ENCODE measurements at regions not wholly inside any gene's neighbourhood (a gene's known extent, or its start where the extent isn't known, plus 50 kb on each side); places are given as distances from the start of the nearest gene placed in this dataset.
"Not testable (repeated sequence)": the region's sequence is repeated elsewhere in the genome, so short reads cannot be mapped to it uniquely, and the experiment has no call there.

DNA sequence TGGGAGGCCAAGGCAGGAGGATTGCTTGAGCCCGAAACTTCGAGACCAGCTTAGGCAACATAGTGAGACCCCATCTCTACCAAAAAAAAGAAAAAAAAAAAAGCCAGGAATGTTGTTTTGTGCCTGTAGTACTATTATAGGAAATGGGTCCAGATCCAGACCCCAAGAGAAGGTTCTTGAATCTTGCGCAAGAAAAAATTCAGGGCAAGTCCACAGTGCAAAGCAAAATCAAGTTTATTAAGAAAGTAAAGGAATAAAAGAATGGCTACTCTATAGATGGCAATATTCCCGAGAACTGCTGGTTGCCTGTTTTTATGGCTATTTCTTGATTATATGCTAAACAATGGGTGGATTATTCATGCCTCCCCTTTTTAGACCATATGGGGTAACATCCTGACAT, 51.2 kb upstream of the RDX start:
- intact Hi-C loops (cut with DNase I) = no loop called here
- no peak for DNase-seq (ENCODE audit: low spot score)

DNA sequence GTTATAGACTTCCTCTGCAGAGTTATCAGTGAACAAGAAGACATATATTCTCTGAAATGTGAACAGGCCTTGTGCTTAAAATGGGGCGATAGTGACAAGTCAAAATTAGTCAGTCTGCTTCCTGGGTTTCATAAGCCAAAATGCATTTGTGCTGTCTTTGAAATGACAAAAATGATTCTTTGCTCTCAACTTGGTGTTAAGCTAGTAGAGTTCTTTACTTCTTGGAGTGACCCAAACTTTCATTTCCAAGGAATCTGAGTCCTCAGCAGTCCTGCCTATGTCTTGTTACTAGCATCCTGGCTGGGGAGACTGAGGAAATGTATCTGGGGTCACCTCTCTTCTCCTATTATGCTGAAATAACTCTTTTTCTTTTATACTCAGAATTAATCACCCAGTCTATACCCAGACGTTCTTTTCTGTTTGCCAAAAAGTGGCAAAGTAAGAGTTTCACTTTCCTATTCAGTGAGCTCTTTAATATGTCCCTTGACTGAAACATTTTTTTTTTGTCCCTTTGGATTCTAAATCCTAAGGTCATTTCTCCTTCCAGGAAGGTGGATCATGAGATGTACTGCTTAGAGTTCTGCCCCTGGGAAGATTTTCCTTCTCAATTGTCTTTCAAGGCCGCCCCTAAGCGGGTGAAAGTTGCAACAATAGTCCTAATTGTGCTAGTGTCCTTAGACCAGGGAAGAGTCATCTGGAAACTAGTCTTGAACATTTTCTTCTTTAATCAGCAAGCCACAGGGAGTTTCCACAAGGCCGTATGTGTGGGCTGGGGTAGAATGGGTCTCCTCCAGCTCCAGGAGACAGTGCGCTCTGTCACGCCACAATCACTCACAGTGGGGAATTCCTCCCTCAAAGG, 53.0 kb upstream of the RDX start:
- intact Hi-C loops (cut with DNase I) = no loop called here
- DNase-seq (ENCODE audit: low spot score) = no peak

DNA sequence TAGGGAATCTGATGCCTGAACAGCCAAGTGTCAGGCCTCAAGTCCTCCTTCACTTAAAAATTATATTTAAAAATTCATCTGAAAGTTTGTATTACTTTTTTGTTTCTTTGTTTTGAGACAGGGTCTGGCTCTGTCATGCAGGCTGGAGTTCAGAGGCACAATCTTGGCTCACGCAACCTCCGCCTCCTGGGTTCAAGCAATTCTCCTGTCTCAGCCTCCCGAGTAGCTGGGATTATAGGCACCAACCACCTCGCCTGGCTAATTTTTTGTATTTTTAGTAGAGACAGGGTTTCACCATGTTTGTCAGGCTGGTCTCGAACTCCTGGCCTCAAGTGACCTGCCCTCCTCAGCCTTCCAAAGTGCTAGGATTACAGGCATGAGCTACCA, 53.6 kb upstream of the RDX start:
- intact Hi-C loops (cut with DNase I); DNase-seq (ENCODE audit: low spot score): not testable (repeated sequence)

DNA sequence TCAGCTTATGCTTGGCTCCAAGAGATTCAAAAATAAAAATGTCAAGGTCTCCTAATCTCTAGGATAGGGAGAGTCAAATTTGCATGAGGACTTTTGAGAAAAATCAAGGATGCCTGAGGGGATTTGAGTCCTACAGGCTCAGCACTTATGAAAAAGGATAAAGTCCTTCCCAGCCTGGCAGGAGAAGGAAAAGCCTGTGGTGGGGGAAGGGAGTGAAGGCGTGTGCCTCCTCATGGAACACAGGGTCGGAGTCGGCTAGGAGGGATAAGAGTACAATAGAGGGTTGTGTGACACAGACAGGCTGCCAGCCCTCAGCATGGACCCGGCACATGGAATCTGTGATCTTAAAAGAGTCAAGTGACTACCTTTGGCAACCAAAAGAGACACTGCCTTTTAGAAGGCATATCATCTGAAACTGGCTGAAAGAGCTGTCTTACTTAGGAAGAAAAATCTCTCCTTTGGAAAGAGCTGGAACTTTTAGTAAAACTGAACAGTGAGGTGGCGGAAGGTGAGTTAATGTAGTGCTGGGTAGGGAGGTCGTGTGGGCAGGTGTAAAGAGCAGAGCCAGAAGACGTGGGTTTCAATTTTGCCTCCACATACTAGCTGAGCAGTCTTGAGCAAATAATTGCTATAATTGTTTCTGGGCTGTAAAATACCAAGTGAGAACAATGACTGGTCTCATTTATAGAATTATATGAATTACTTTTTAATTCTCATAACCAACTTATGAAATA, 58.8 kb upstream of the RDX start:
- intact Hi-C loops (cut with DNase I) = no loop called here
- DNase-seq (ENCODE audit: low spot score) = no peak

DNA sequence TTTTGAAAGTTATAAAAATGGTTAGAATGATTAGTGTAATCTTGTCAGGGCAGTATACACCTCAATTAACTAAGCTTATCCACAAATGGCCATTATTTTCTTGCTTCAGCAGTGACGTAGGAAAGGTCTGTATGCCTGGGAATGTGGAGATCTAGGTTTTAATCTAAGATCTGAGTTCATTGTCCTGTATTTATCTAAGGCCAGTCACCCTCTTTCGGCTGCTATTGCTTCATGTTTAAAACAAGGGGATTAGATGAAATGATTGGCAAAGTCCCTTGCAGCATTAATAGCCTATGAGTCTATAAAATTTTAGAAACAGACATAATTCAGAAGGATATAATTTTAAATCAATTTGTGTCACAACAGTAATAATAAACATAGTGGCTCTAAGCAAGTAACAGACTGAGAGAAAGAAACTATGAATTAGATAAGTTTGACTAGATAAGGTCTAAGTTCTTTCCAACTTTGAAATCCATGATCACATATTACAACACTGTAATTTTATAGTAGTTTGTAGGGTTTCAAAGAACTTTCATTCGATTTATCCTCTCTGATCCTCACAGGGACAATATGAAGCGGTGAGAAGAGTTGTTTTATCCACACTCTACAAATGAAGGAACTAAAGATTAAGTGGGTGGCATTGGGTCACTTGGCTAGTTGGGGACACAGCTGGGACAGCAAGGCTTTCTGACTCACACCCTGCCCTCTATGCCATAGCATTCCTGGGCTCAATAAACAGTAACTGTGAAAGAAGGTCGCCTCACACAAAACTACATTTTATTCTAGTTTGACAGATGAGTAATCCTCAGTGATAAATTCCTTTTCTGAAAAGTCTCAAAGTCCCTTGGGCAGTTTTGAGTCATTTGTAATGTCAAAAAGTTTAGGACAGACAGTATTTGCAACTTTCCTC, 60.6 kb upstream of the RDX start:
- intact Hi-C loops (cut with DNase I) = no loop called here

DNA sequence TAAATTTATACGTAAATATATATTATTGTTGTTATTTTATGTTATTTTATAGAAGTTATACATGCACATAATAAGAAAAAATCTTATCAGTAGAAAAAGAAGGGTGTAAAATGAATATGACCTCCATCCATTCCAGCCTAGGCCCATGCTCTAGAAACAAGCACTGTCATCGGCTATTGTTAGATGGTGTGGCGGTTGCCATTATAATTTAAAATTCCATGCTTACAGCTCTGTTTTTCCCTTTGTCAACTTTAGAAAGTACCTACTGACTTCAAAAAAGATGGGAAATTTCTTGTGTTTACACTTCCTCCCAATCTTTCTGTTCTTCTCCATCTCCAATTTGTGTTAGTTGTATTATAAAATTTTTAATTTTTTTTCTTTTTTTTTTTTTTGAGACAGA, 61.9 kb upstream of the RDX start:
- no peak for DNase-seq (ENCODE audit: low spot score)
- intact Hi-C loops (cut with DNase I) = no loop called here

More for the DNA sequence above, 60.6 kb upstream of the RDX start:
- no peak for DNase-seq (ENCODE audit: low spot score)

DNA sequence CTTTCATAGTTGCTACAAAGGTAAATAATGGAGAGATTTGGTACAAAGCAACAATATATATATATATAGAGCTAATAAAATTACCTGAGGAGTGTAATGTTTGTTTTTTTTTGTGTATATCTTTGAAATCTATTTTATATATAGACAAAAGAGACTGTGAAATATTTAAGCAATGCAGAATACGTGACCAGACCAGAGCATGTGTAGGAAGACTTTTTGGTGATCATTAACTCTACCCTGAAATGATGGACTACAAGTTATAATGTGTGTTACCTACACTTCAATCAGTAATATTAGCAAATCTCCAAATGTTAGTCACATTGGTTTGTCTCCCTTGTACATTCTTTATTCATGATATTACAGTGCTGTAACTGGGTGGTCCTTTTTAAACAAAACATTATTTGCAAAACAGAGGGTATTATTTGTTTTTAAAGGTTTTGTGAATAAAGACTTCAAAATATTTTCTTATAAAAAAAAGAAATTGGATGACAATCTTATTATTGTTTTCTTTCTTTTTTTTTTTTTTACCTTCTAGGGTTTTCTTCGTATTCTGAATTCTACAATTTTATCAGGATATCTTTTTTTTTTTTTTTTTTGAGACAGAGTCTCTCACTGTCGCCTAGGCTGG, 64.5 kb upstream of the RDX start:
- DNase-seq (ENCODE audit: low spot score) = not testable (repeated sequence)
- intact Hi-C loops (cut with DNase I) = loop anchor here (10.0 kb wide), 1 partner anchor 66 kb away; the partner anchor contains the start of gene RDX

DNA sequence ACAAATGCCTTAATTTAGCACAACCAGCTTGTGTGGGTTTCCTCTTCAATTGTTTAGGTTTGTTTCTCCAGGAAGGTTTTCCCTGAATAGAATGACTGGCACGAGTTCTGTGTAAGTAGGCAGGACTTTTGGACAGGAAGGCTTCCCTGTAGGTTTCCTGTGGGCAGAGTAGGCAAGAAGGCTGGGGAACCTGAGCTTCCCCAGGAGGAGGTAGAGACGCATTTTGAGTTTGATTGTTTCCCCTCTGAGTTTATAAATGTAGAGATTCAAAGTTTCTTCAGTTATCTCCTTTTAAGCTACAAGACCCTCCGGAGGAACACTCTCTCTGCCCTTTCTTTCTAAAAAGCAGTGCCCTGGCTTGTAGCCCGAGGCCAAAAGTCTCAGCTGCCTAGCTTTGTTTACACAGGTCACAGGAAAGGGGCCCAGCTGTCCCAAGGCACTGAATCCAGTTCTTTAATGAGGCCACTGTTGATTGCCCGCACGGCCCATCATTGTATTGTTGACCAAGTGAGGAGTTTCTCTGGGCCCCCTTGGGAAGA, 66.6 kb upstream of the RDX start:
- intact Hi-C loops (cut with DNase I) = loop anchor here (10.0 kb wide), 1 partner anchor 68 kb away; the partner anchor contains the start of gene RDX
- DNase-seq (ENCODE audit: low spot score) = no peak

DNA sequence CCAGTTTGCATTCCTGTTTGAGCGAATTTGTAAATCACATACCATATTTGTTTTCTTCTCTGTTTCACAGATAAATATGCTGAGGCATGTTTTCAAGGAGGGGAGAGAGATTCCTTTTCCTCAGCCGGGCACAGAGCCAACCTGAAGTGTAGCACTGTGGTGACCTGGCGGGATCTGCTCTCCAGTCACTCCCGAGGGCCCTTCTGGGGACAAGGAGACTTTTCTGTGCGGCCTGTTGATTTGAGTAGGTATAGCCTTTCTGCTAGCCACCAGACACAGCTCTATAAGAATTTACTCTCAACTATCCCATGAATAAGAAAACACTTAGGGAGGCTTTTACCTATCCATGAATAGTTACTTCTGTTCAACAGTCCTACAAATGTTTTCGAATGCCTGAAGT, 63.5 kb upstream of the FDX1 start:
- no peak for DNase-seq (ENCODE audit: low spot score)
- intact Hi-C loops (cut with DNase I) = loop anchor here (10.0 kb wide), 1 partner anchor 71 kb away; the partner anchor contains the start of gene RDX

DNA sequence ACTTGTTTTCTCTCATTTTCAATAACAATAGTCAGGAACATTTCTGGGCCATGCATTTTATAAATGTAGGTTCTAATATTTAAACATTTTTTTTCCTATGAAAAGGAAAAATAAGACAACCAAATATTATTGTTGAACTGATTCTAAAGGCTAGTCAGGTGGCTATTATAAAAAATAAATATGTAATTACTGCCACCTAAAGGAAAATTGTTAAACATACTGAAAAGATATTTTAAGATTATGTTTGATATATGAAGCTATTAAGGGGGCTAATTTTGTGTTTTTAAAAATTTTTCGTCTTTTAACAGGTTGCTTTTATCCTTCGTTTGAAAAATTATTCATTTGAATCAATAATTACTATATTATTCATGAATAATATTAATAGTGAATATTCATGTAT, 62.2 kb upstream of the FDX1 start:
- DNase-seq (ENCODE audit: low spot score) = no peak
- intact Hi-C loops (cut with DNase I) = loop anchor here (10.0 kb wide), 1 partner anchor 73 kb away; the partner anchor contains the start of gene RDX

DNA sequence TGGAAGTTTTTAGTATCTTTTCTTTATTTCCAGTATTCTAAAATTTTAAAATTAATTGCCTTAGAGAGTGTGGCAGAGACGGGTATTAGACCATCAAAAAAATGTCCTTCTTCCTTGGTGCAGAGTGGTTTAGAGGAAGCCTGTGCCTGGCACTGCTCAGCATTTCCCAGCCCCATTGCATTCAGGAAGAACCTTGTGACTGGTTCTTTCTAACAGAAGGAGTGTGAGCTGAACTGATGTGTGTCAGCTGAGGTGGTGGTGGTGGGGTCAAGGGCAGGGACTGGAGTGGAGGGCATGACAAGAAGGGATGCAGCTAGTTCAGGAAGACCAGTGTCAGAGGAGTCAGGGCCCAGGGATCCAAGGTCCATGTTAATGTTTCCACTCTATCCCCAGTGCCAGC, 58.7 kb upstream of the FDX1 start:
- intact Hi-C loops (cut with DNase I) = no loop called here
- no peak for DNase-seq (ENCODE audit: low spot score)

DNA sequence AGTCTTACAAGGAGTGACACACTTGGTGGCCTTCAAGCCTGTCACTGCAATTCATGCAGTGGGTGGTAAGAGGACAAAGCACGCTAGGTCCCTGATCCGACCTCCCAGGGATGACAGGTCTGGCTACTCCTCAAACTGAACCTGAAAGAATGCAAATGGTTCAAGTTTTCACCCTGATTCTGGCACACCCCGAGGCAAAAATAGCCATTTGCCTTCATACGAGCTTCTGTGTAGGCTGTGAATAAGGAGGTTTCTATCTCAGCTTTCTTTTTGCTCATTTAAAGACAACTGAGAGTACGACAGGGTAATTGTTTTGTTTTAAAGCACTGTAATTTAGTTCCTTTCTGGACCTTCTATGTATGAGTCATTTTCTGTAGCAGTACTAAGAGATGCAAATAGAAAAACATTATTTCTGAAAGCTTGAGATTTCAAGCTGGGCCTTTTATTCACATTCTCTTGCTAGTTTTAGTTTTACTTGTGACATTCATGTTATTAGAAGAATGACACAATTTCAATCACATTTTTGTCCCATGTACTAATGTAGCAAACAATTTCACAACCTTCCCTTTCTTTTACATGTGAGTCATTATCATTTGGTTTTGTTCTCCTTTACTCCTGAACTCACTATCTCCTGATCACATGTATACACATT, 56.6 kb upstream of the FDX1 start:
- no peak for DNase-seq (ENCODE audit: low spot score)
- intact Hi-C loops (cut with DNase I) = no loop called here

DNA sequence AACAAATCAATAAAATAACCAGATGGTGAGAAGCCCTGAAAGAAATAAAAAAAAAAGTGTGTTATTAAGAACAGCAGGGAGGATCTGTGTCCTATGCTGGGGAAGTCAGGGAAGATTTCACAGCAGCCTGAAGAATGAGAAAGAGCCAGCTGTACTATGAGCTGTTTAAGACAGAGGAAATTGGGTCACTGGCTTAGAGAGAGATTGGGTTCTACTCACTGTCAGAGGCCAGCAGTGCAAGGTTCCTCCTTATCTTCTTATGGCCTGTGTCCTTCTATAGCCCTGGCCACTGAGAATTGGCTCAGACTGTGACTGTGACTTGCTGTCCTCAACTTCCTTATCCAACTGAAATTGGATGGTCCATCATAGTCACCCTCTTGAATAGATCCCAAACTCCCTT, 54.8 kb upstream of the FDX1 start:
- intact Hi-C loops (cut with DNase I) = loop anchor here (5.0 kb wide), 2 partner anchors 57 to 428 kb away; no protein-coding TSS in a partner anchor

DNA sequence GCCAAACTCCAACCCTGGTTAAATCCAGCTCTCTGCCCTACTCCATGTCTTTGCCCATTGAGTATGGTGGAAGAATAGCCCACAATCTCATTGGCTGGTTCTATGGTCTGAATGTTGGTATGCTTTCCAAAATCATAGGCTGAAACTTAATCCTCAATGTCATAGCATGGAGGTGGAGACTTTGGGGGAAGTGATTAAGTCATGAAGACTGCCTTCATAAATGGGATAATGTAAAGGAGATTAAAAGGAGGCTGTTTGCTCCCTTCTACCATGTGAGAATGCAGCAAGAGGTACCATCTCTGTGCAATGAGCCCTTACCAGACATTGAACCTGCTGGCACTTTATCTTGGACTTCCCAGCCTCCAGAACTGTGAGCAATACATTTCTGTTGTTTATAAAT, 54.4 kb upstream of the FDX1 start:
- no peak for DNase-seq (ENCODE audit: low spot score)
- intact Hi-C loops (cut with DNase I) = loop anchor here (5.0 kb wide), 2 partner anchors 57 to 428 kb away; no protein-coding TSS in a partner anchor

More for the DNA sequence above, 54.8 kb upstream of the FDX1 start:
- DNase-seq (ENCODE audit: low spot score) = no peak

DNA sequence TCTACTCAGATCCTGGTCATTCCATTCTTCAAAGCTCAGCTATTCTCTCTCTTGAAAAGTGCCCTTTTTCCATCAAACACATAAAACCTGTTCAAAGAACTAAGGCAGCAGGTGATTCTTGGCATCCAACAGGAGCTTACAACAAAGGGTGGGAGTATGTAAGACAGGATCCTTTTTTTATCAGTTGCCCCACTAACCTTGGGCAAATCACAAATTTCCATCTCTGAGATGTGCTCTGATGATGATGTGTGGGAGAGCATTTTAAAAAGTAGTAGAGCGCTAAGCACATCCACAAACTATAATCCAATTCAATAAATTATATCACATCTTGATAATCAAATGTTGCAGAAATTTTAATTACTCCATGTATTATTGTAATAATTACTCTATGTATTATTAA, 53.7 kb upstream of the FDX1 start:
- intact Hi-C loops (cut with DNase I) = loop anchor here (2.0 to 5.0 kb wide), 3 partner anchors 56 to 429 kb away; no protein-coding TSS in a partner anchor
- DNase-seq (ENCODE audit: low spot score) = no peak

DNA sequence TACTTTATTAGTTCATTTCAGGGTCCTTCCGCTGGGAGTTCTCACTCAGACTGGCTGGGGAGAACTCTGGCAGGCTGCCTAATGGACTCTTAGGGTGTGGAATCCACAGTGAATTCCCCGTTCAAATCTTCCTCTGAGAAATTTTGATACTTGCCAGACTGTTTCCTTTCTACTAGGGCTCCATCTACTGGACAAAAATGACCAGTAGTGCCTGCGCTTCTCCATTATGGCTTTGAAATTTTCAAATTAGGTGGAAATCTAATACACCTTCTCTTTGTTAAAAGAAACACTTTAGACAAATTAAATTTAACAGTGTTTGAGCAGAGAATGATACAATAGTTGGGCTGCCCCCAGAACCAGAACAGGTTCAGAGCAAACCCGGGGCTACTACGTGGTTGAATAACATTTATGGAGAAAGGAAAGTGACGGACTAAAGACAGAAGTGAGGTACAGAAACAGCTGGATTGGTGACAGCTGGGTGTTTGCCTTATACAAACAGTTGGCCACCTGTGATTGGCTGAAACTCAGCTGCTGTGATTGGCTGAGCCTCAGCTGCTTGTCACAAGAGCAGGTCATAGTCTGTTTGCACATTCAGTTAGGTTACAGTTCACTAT, 52.9 kb upstream of the FDX1 start:
- DNase-seq (ENCODE audit: low spot score) = no peak
- intact Hi-C loops (cut with DNase I) = loop anchor here (2.0 to 5.0 kb wide), 3 partner anchors 55 to 430 kb away; no protein-coding TSS in a partner anchor

DNA sequence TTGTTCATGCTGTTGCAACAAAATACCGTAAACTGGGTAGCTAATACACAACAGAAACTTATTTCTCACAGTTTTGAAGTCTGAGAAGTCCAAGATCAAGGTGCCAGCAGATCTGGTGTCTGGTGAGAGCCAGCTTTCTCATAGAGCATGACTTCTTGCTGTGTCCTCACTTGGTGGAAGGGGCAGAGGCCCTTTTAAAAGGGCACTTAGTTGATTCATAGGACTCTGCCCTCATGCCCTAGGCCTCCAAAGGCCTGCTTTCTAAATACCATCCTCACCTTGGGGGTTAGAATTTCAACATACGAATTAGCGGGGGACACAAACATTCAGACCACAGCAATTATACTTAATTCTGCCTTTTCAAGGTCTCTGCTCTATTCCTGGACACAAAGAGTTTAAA, 52.3 kb upstream of the FDX1 start:
- DNase-seq (ENCODE audit: low spot score) = no peak
- intact Hi-C loops (cut with DNase I) = loop anchor here (2.0 to 5.0 kb wide), 3 partner anchors 55 to 430 kb away; no protein-coding TSS in a partner anchor

DNA sequence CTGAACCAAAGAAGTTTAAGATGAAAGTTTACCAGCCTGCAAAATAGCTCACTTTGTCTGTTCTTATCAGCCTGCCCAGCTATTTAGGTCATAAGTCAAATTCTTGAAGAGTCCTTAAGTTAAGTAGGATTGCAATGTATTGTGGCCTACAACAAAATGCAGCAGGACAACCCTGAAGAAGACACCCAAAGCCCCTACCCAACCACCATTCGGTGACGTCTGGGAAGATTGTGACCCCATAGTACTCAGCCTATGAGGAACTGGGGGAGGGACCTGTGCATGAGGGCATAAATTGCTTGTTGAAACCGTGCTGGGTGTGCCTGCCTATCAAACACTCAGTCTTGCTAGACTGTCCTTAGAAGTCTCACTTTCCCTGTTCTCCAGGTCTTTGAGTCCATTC, 50.5 kb upstream of the FDX1 start:
- no peak for DNase-seq (ENCODE audit: low spot score)
- intact Hi-C loops (cut with DNase I) = loop anchor here (5.0 kb wide), 2 partner anchors 53 to 432 kb away; no protein-coding TSS in a partner anchor

Data from cardiac septum (tissue), 1 donor.